HG03354 (cell line): ENCODE measurements at regions not wholly inside any gene's neighbourhood (a gene's known extent, or its start where the extent isn't known, plus 50 kb on each side); places are given as distances from the start of the nearest gene placed in this dataset.
A peak's percentile ranks its signal among the peaks of the same experiment; 100 is the strongest.

Source experiments
- ATAC-seq: cut with Tn5 transposase; IDR thresholded peaks from one replicate; pipeline ENCODE4 v1.9.1; 2021; ENCODE audit warnings: mild to moderate bottlenecking; ENCODE audit not compliant: unreplicated experiment, poor library complexity, severe bottlenecking

- no peak for ATAC-seq
Measured at GRCh38 chr18:54765636-54766375, 62.5 kb upstream of the RAB27B start.

GRCh38 chr18:54766634-54767033 is 61.6 kb upstream of the RAB27B start:
- ATAC-seq, result no peak

GRCh38 chr18:54767098-54767497 is 61.2 kb upstream of the RAB27B start:
- ATAC-seq, result no peak

- ATAC-seq, result no peak
Measured at GRCh38 chr18:54769526-54770464, 58.5 kb upstream of the RAB27B start.

- ATAC-seq, result no peak
Measured at GRCh38 chr18:54772056-54772455, 56.2 kb upstream of the RAB27B start.

- ATAC-seq, result no peak
Measured at GRCh38 chr18:54774423-54774822, 53.9 kb upstream of the RAB27B start.

GRCh38 chr18:54774981-54775665 is 53.2 kb upstream of the RAB27B start:
- ATAC-seq, result no peak

- ATAC-seq, result no peak
Measured at GRCh38 chr18:54775686-54776085, 52.6 kb upstream of the RAB27B start.

GRCh38 chr18:54776282-54776977 is 51.8 kb upstream of the RAB27B start:
- ATAC-seq, result peak; percentile 84

- peak; percentile 60 for ATAC-seq
Measured at GRCh38 chr18:54777118-54777791, 51.0 kb upstream of the RAB27B start.

GRCh38 chr18:54777989-54778388 is 50.3 kb upstream of the RAB27B start:
- no peak for ATAC-seq
